Psoas muscle (tissue), 7 donors: ENCODE measurements at regions not wholly inside any gene's neighbourhood (a gene's known extent, or its start where the extent isn't known, plus 50 kb on each side); places are given as distances from the start of the nearest gene placed in this dataset.

Experiments
- ATAC-seq, 4 donors: fragments of 200-7000 bp; cut with Tn5 transposase; one replicate each; pipeline ENCODE4 v1.9.1; 2020; ENCODE audit warnings: moderate library complexity in 3 of 4, mild to moderate bottlenecking in 2 of 4
- DNase-seq, 2 donors: peaks; one replicate each; pipeline ENCODE4 v3.0.0-alpha.2; 2020
- H3K27ac ChIP-seq: fragments of 200-600 bp; one replicate; pipeline ENCODE4 v1.8.0; 2022
- H3K27me3 ChIP-seq, 3 donors: fragments of 200-600 bp in 1 of 3; one replicate each; pipeline versions ENCODE4 v1.6.1 to v1.8.0; 2013 to 2022; ENCODE audit warnings: low read length in 2 of 3, mild to moderate bottlenecking in 2 of 3, moderate library complexity in 1 of 3; ENCODE audit not compliant: insufficient read depth in 3 of 3
- H3K36me3 ChIP-seq, 2 donors: fragments of 200-600 bp in 1 of 2; one replicate each; pipeline versions ENCODE4 v1.6.1 to v1.8.0; 2013 to 2022; ENCODE audit warnings: low read depth in 1 of 2, mild to moderate bottlenecking in 1 of 2, moderate library complexity in 1 of 2; ENCODE audit not compliant: insufficient read depth in 1 of 2
- H3K4me1 ChIP-seq: fragments of 200-600 bp; one replicate; pipeline ENCODE4 v1.8.0; 2022
- H3K4me3 ChIP-seq: fragments of 200-600 bp; one replicate; pipeline ENCODE4 v1.8.0; 2022; ENCODE audit warnings: mild to moderate bottlenecking
- H3K9me3 ChIP-seq: fragments of 200-600 bp; one replicate; pipeline ENCODE4 v1.8.0; 2022
- CTCF ChIP-seq: fragments of 200-600 bp; IDR thresholded peaks from one replicate; pipeline ENCODE4 v1.8.0; 2022; ENCODE audit warnings: antibody characterized with exemption
- WGBS, 3 donors: extraction: QIAGEN DNeasy Blood & Tissue Kit; methylation state at CpG; one replicate each; pipeline versions ENCODE4 v1.1.6 to v1.1.7; 2013; 5-methylcytosine and 5-hydroxymethylcytosine counted together
- intact Hi-C, 2 donors: fragments of 100-400 bp; cut with DNase I; formaldehyde crosslinking; loops; one replicate each; pipeline versions ENCODE4 v1.11.0 to v1.14.2; 2022
- donor health status: healthy with polysubstance abuse.
- donor health status: DM: no; HTN: no; CAD: no; lungs with moderate emphysema.
- donor health status: Bipolar disorder and iron deficiency.
- donor health status: healthy.
- donor health status: DM: yes; HTN: yes; CAD: no.
- donor health status: DM: no; HTN: no; CAD: no.
- donor health status: DM: yes; HTN: yes; CAD: no.

GRCh38 chr7:67398916-67399315, 402.3 kb downstream of the TYW1 start:
- intact Hi-C loops = no loop called here
- peaks cover 0 to 3% (median 0%) of the 10 kb centered on the region in 3 donors for H3K27me3 ChIP-seq
- ATAC-seq (no peak), DNase-seq (no peak)
- no peak for TF ChIP-seq CTCF
- H3K27ac ChIP-seq = no peak overlapping the region
- 46 to 58% (median 50%) methylated on average over 7 of the region's 7 CpGs for WGBS, 3 donors
- no peaks in the 10 kb centered on the region for H3K4me1 ChIP-seq
- H3K4me3 ChIP-seq = no peak overlapping the region
- H3K36me3 ChIP-seq = no peaks in the 10 kb centered on the region
- H3K9me3 ChIP-seq = no peaks in the 10 kb centered on the region

GRCh38 chr7:67401492-67401891, 404.9 kb downstream of the TYW1 start:
- no peaks in the 10 kb centered on the region for H3K9me3 ChIP-seq
- H3K36me3 ChIP-seq = no peaks in the 10 kb centered on the region
- H3K27ac ChIP-seq = no peak overlapping the region
- no peak overlapping the region for H3K4me3 ChIP-seq
- H3K27me3 ChIP-seq = peaks cover 0 to 4% (median 3%) of the 10 kb centered on the region in 3 donors
- WGBS, 3 donors = 66 to 77% (median 71%) methylated on average over 3 of the region's 3 CpGs
- DNase-seq (no peak), ATAC-seq (no peak)
- intact Hi-C loops = no loop called here
- TF ChIP-seq CTCF = no peak
- no peaks in the 10 kb centered on the region for H3K4me1 ChIP-seq

GRCh38 chr7:67402280-67402679, 405.6 kb downstream of the TYW1 start:
- Histone ChIP-seq H3K36me3 (no peaks in the 10 kb centered on the region), H3K27me3 (peaks cover 0 to 4% (median 3%) of the 10 kb centered on the region in 3 donors), H3K9me3 (no peaks in the 10 kb centered on the region), H3K4me3 (no peak overlapping the region), H3K4me1 (no peaks in the 10 kb centered on the region), H3K27ac (no peak overlapping the region)
- WGBS, 3 donors = 78 to 87% (median 87%) methylated on average over 4 of the region's 4 CpGs
- intact Hi-C loops = no loop called here
- DNase-seq (no peak), ATAC-seq (no peak)
- TF ChIP-seq CTCF = no peak

- TF ChIP-seq CTCF = no peak
- no peaks in the 10 kb centered on the region for H3K4me1 ChIP-seq
- WGBS, 3 donors = 8 to 19% (median 9%) methylated on average over 1 of the region's 1 CpG
- H3K27me3 ChIP-seq = peaks cover 0 to 4% (median 0%) of the 10 kb centered on the region in 3 donors
- DNase-seq (no peak), ATAC-seq (no peak)
- intact Hi-C loops = no loop called here
- H3K9me3 ChIP-seq = no peaks in the 10 kb centered on the region
- no peaks in the 10 kb centered on the region for H3K36me3 ChIP-seq
- no peak overlapping the region for H3K4me3 ChIP-seq
- no peak overlapping the region for H3K27ac ChIP-seq
Observed at GRCh38 chr7:67406976-67407375, 410.3 kb downstream of the TYW1 start.

- intact Hi-C loops = no loop called here
- H3K9me3 ChIP-seq = no peaks in the 10 kb centered on the region
- peaks cover 0 to 4% (median 0%) of the 10 kb centered on the region in 3 donors for H3K27me3 ChIP-seq
- H3K4me1 ChIP-seq = no peaks in the 10 kb centered on the region
- DNase-seq (no peak), ATAC-seq (no peak)
- no peak overlapping the region for H3K4me3 ChIP-seq
- H3K27ac ChIP-seq = no peak overlapping the region
- H3K36me3 ChIP-seq = no peaks in the 10 kb centered on the region
- TF ChIP-seq CTCF = no peak
- WGBS, 3 donors = 62 to 74% (median 68%) methylated on average over 9 of the region's 9 CpGs
Observed at GRCh38 chr7:67407392-67408071, 410.9 kb downstream of the TYW1 start.
